Thyroid gland (tissue), 4 donors: ENCODE measurements at regions not wholly inside any gene's neighbourhood (a gene's known extent, or its start where the extent isn't known, plus 50 kb on each side); places are given as distances from the start of the nearest gene placed in this dataset.

Source experiments
- DNase-seq, 2 donors: peaks; one replicate each; pipeline ENCODE4 v3.0.0-alpha.2; 2019
- H3K27ac ChIP-seq, 3 donors: fragments of 200-600 bp; sonication (generic); 1 replicate in 2 of 3; 2 replicates in 1 of 3; pipeline ENCODE4 v1.5.1; 2016 to 2019; ENCODE audit warnings: mild to moderate bottlenecking in 1 of 3, moderate library complexity in 1 of 3
- H3K27me3 ChIP-seq: fragments of 200-600 bp; sonication (generic); one replicate; pipeline ENCODE4 v1.5.1; 2019
- H3K36me3 ChIP-seq, 2 donors: fragments of 200-600 bp; sonication (generic); one replicate each; pipeline ENCODE4 v1.5.1; 2016 to 2019
- H3K4me1 ChIP-seq, 2 donors: fragments of 200-600 bp; sonication (generic); one replicate each; pipeline ENCODE4 v1.5.1; 2017 to 2019
- H3K4me3 ChIP-seq, 3 donors: fragments of 200-600 bp; sonication (generic); replicated peaks in 1 of 3; 1 replicate in 2 of 3; 2 replicates in 1 of 3; pipeline ENCODE4 v1.5.1; 2016; ENCODE audit warnings: mild to moderate bottlenecking in 1 of 3
- H3K9me3 ChIP-seq: fragments of 200-600 bp; sonication (generic); one replicate; pipeline ENCODE4 v1.5.1; 2017
- CTCF ChIP-seq, 6 experiments: fragments of 200-600 bp in 3 of 6; fragments of 450-650 bp in 3 of 6; sonication (generic) in 3 of 6; IDR thresholded peaks; one replicate each; pipeline ENCODE4 v1.5.1; 2016 to 2019; ENCODE audit warnings: antibody characterized with exemption in 6 of 6, mild to moderate bottlenecking in 2 of 6, inconsistent platforms in 1 of 6, moderate library complexity in 1 of 6
- POLR2A ChIP-seq, 2 donors: fragments of 450-650 bp; IDR thresholded peaks; one replicate each; pipeline ENCODE4 v1.6.1; 2017; ENCODE audit warnings: antibody characterized with exemption in 2 of 2, mild to moderate bottlenecking in 2 of 2, moderate library complexity in 1 of 2
- WGBS, 2 donors: methylation state at CpG; one replicate each; pipeline ENCODE4 v1.1.5; 2017; 5-methylcytosine and 5-hydroxymethylcytosine counted together
- intact Hi-C: fragments of 100-400 bp; cut with DNase I; formaldehyde crosslinking; loops from one replicate; pipeline ENCODE4 v1.15.1; 2023

- no peak for DNase-seq
- Histone ChIP-seq H3K4me1 (peaks cover 4 to 11% of the 10 kb centered on the region in 2 donors), H3K36me3 (no peaks in the 10 kb centered on the region), H3K9me3 (no peaks in the 10 kb centered on the region), H3K27ac (no peak overlapping the region), H3K4me3 (no peak overlapping the region), H3K27me3 (no peaks in the 10 kb centered on the region)
- 96 to 97% methylated on average over 2 of the region's 2 CpGs for WGBS, 2 donors
- TF ChIP-seq CTCF (IDR thresholded peaks at IDR 0.05) (no peak), POLR2A (IDR thresholded peaks at IDR 0.05) (no peak)
- intact Hi-C loops = no loop called here
Observed at GRCh38 chr1:234683127-234683860, 73.3 kb upstream of the IRF2BP2 start.

GRCh38 chr1:234681990-234682389 lies 72.0 kb upstream of the IRF2BP2 start:
- Histone ChIP-seq H3K36me3 (no peaks in the 10 kb centered on the region), H3K27me3 (no peaks in the 10 kb centered on the region), H3K27ac (no peak overlapping the region), H3K4me3 (no peak overlapping the region), H3K4me1 (peaks cover 4 to 11% of the 10 kb centered on the region in 2 donors), H3K9me3 (no peaks in the 10 kb centered on the region)
- TF ChIP-seq CTCF (IDR thresholded peaks at IDR 0.05) = no peak
- no peak for TF ChIP-seq POLR2A (IDR thresholded peaks at IDR 0.05)
- 96 to 99% methylated on average over 2 of the region's 2 CpGs for WGBS, 2 donors
- DNase-seq = no peak
- intact Hi-C loops = no loop called here

- H3K4me3 ChIP-seq = no peak overlapping the region
- H3K27me3 ChIP-seq = no peaks in the 10 kb centered on the region
- H3K36me3 ChIP-seq = no peaks in the 10 kb centered on the region
- no peaks in the 10 kb centered on the region for H3K9me3 ChIP-seq
- DNase-seq = no peak
- TF ChIP-seq CTCF (IDR thresholded peaks at IDR 0.05) = no peak
- TF ChIP-seq POLR2A (IDR thresholded peaks at IDR 0.05) = no peak
- H3K4me1 ChIP-seq = peaks cover 4 to 11% of the 10 kb centered on the region in 2 donors
- intact Hi-C loops = no loop called here
- 90 to 95% methylated on average over 3 of the region's 3 CpGs for WGBS, 2 donors
- no peak overlapping the region for H3K27ac ChIP-seq
Observed at GRCh38 chr1:234681065-234681464, 71.1 kb upstream of the IRF2BP2 start.

DNA sequence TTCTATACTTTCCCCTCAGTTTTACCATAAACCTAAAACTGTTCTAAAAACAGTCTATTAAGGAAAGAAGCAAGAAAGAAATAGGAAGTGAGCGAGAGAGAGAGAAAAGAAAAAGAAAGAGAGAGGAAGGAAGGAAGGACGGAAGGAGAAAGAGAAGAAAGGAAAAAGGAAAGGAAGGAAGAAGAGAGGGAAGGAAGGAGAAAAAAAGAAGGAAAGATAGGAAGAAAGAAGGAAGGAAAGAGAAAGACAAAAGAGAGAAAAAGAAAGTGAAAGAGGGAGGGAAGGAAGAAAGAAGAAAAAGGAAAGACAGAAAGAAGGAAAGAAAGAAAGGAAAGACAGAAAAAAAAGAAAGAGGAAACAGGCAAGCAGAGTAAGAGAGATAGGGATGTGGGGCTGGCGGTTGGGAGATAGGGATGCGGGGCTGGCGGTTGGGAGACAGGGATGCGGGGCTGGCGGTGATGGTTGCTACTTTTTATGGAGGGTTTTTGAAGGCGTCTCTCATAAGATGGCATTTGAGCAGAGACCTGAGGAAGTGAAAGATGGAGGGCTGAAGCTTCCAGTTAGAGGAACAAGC lies 70.4 kb upstream of the IRF2BP2 start:
- H3K27me3 ChIP-seq = no peaks in the 10 kb centered on the region
- H3K4me3 ChIP-seq = no peak overlapping the region
- no peak for TF ChIP-seq POLR2A (IDR thresholded peaks at IDR 0.05)
- TF ChIP-seq CTCF (IDR thresholded peaks at IDR 0.05) = no peak
- 94 to 96% methylated on average over 8 of the region's 8 CpGs for WGBS, 2 donors
- H3K27ac ChIP-seq = no peak overlapping the region
- intact Hi-C loops = no loop called here
- no peaks in the 10 kb centered on the region for H3K36me3 ChIP-seq
- H3K4me1 ChIP-seq = peaks cover 4 to 11% of the 10 kb centered on the region in 2 donors
- no peak for DNase-seq
- no peaks in the 10 kb centered on the region for H3K9me3 ChIP-seq

DNA sequence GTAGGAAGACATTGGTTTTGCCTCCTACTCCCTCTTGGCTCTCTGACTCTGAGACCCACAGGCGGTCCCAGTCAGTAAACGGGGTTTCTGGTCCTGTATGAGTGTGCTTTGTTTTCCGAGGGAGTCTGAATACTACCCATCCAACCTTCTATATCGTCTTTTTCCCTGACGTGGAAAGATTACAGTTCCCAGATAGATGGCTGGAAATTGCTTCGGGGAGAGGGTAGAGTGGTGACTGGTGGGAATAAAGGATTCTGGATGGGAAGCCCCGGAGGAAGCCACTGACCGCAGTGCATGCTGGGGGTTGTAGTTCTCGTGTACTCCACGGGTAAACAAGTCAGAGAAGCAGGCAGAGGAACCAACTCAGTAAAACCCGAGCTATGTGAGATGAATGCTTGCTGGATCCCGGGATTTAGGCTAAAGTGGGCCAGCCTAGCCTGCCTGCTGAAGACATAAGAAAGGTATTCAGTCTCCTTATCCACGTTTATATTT lies 66.2 kb upstream of the IRF2BP2 start:
- H3K36me3 ChIP-seq = no peaks in the 10 kb centered on the region
- no peak overlapping the region for H3K4me3 ChIP-seq
- DNase-seq = peak; percentile 61 to 74
- peak overlapping the region in 1 of 3 donors; percentile 10 for H3K27ac ChIP-seq
- no peaks in the 10 kb centered on the region for H3K9me3 ChIP-seq
- 18 to 19% methylated on average over 13 of the region's 13 CpGs for WGBS, 2 donors
- TF ChIP-seq CTCF (IDR thresholded peaks at IDR 0.05) (no peak), POLR2A (IDR thresholded peaks at IDR 0.05) (no peak)
- intact Hi-C loops = no loop called here
- H3K4me1 ChIP-seq = no peaks in the 10 kb centered on the region
- H3K27me3 ChIP-seq = no peaks in the 10 kb centered on the region
